Right cardiac atrium (tissue), 5 donors: ENCODE measurements at regions not wholly inside any gene's neighbourhood (a gene's known extent, or its start where the extent isn't known, plus 50 kb on each side); places are given as distances from the start of the nearest gene placed in this dataset.
"Not testable (repeated sequence)": the region's sequence is repeated elsewhere in the genome, so short reads cannot be mapped to it uniquely, and the experiment has no call there.

Experiments
- ATAC-seq, 2 donors: fragments of 200-7000 bp; cut with Tn5 transposase; one replicate each; pipeline versions ENCODE4 v1.8.0 to v1.9.1; 2020; ENCODE audit warnings: moderate library complexity in 2 of 2, mild to moderate bottlenecking in 1 of 2
- DNase-seq, 3 donors: peaks; one replicate each; pipeline ENCODE4 v3.0.0-alpha.2; 2020
- H3K27ac ChIP-seq: one replicate; pipeline ENCODE4 v1.5.1; 2013; ENCODE audit warnings: mild to moderate bottlenecking, low read length, control low read depth, moderate library complexity
- H3K27me3 ChIP-seq: one replicate; pipeline ENCODE4 v1.6.1; 2013; ENCODE audit not compliant: control insufficient read depth, insufficient read depth
- H3K4me1 ChIP-seq: one replicate; pipeline ENCODE4 v1.6.1; 2013; ENCODE audit warnings: low read length; ENCODE audit not compliant: control insufficient read depth, insufficient read depth
- H3K4me3 ChIP-seq: one replicate; pipeline ENCODE4 v1.5.1; 2013; ENCODE audit warnings: low read length, control low read depth
- H3K9me3 ChIP-seq: one replicate; pipeline ENCODE4 v1.6.1; 2013; ENCODE audit warnings: low read length; ENCODE audit not compliant: control insufficient read depth
- WGBS: extraction: QIAGEN DNeasy Blood & Tissue Kit; methylation state at CpG from one replicate; pipeline ENCODE4 v1.1.7; 2013; 5-methylcytosine and 5-hydroxymethylcytosine counted together
- intact Hi-C, 4 donors: fragments of 100-400 bp; cut with DNase I; formaldehyde crosslinking; loops; one replicate each; pipeline versions ENCODE4 v1.11.0 to v1.14.0; 2022 to 2023
- donor health status: healthy with polysubstance abuse.
- donor health status: DM: no; HTN: yes; CAD: no.
- donor health status: DM: no; HTN: no; CAD: no.
- donor health status: DM: no; HTN: yes; CAD: no; lungs with severe emphysema.
- donor health status: DM: yes; HTN: yes; CAD: no.

GRCh38 chr10:11663763-11664555, 52.5 kb upstream of the USP6NL start:
- ATAC-seq: no peak

DNA sequence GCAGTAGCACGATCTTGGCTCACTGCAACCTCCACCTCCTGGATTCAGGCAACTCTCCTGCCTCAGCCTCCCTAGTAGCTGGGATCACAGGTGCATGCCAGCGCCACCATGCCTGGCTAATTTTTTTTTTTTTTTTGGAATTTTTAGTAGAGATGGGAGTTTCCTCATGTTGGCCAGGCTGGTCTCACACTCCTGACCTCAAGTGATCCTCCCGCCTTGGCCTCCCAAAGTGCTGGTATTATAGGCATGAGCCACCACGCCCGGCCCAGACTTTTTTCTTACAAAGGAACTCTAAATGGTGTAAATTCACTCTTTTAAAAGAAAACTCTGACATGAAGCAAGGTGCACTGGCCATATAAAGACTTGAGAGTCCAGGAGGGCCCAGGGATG, 51.7 kb upstream of the USP6NL start:
- ATAC-seq, DNase-seq, H3K27me3 ChIP-seq, H3K4me3 ChIP-seq, H3K9me3 ChIP-seq, H3K4me1 ChIP-seq, intact Hi-C loops, H3K27ac ChIP-seq: not testable (repeated sequence)
- 94% methylated on average over 5 of the region's 5 CpGs for WGBS

More at GRCh38 chr10:11663763-11664555, 52.5 kb upstream of the USP6NL start:
- Histone ChIP-seq H3K27ac (no peak overlapping the region), H3K4me3 (no peak overlapping the region), H3K27me3 (no peaks in the 10 kb centered on the region), H3K9me3 (no peaks in the 10 kb centered on the region), H3K4me1 (no peaks in the 10 kb centered on the region)
- no peak for DNase-seq
- WGBS: 92% methylated on average over 13 of the region's 13 CpGs
- intact Hi-C loops: no loop called here

DNA sequence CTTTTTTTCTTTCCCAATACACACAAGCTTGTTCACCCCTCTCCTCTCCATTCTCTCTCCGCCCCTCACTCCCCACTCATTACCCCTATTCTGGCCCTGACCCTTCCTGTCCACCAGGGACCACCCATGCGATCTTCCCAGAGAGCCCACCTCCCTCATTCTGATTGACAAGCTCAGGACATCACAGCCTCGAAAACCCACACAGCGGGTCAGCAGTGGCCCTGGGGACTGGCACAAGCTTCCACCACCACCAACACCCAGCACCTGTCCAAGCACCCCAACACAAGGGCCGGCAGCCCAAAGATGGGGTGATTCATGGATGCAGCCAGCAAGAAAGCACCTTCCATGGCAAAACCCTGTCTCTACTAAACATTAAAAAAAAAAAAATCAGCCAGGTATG, 50.0 kb upstream of the USP6NL start:
- H3K27me3 ChIP-seq: no peaks in the 10 kb centered on the region
- DNase-seq (no peak), ATAC-seq (no peak)
- no peak overlapping the region for H3K4me3 ChIP-seq
- intact Hi-C loops: no loop called here
- H3K9me3 ChIP-seq: no peaks in the 10 kb centered on the region
- H3K4me1 ChIP-seq: no peaks in the 10 kb centered on the region
- H3K27ac ChIP-seq: no peak overlapping the region
- WGBS: 86% methylated on average over 5 of the region's 5 CpGs
